Panc1 (cell line): ENCODE measurements at regions not wholly inside any gene's neighbourhood (a gene's known extent, or its start where the extent isn't known, plus 50 kb on each side); places are given as distances from the start of the nearest gene placed in this dataset.

ENCODE experiments used
- ATAC-seq: fragments of 200-7000 bp; cut with Tn5 transposase; 2 replicates; pipeline ENCODE4 v1.9.1; 2020; ENCODE audit warnings: mild to moderate bottlenecking, moderate library complexity
- BruUV-seq: library from RNA; stranded (reverse); fragments of 400-500 nt; replicated peaks from 2 replicates; lab custom pipeline; 2021; lab: Mats Ljungman, UMichigan
- CTCF ChIA-PET: fragments of 300-600 bp; sonication (Branson Sonifier 250); formaldehyde crosslinking; loops from one replicate; lab custom pipeline; 2022; ENCODE audit warnings: antibody characterized with exemption; lab: Charles Lee
- POLR2A ChIA-PET: fragments of 300-600 bp; sonication (Branson Sonifier 250); formaldehyde crosslinking; loops from one replicate; lab custom pipeline; 2022; ENCODE audit warnings: antibody characterized with exemption; lab: Charles Lee
- DNase-seq: peaks from one replicate; pipeline ENCODE4 v3.0.0-alpha.2; 2010; ENCODE audit warnings: low read depth, low spot score
- H3K27ac ChIP-seq: 2 replicates; pipeline ENCODE4 v1.5.1; 2011; ENCODE audit warnings: mild to moderate bottlenecking, low read length, inconsistent platforms
- H3K27me3 ChIP-seq: fragments of 200-500 bp; sonication (Bioruptor generic); 2 replicates; pipeline ENCODE4 v1.6.0; 2014; ENCODE audit warnings: low read length, inconsistent platforms; ENCODE audit not compliant: control insufficient read depth, insufficient read depth
- H3K36me3 ChIP-seq: fragments of 200-500 bp; sonication (Bioruptor generic); 2 replicates; pipeline ENCODE4 v1.5.1; 2014; ENCODE audit warnings: inconsistent platforms, mild to moderate bottlenecking, low read length, moderate library complexity; ENCODE audit not compliant: control insufficient read depth, insufficient read depth
- H3K4me1 ChIP-seq: 2 replicates; pipeline ENCODE4 v1.5.1; 2011; ENCODE audit warnings: inconsistent platforms, mild to moderate bottlenecking, low read length, moderate library complexity; ENCODE audit not compliant: control insufficient read depth, insufficient read depth
- H3K4me3 ChIP-seq, 2 experiments: 2 replicates each; pipeline ENCODE4 v1.5.1; 2011 to 2012; ENCODE audit warnings: low read depth in 2 of 2, low read length in 2 of 2, mild to moderate bottlenecking in 2 of 2, inconsistent platforms in 1 of 2, moderate library complexity in 1 of 2
- H3K9me3 ChIP-seq: fragments of 200-500 bp; sonication (Bioruptor generic); 2 replicates; pipeline ENCODE4 v1.5.1; 2014; ENCODE audit warnings: low read depth, mild to moderate bottlenecking, inconsistent platforms, low read length, moderate library complexity; ENCODE audit not compliant: control insufficient read depth, insufficient read depth
- POLR2AphosphoS5 ChIP-seq: IDR thresholded peaks from 2 replicates; pipeline ENCODE4 v1.6.1; 2012; ENCODE audit warnings: mild to moderate bottlenecking, low read depth, low read length, moderate library complexity
- SIN3A ChIP-seq: IDR thresholded peaks from 2 replicates; pipeline ENCODE4 v1.6.1; 2012; ENCODE audit warnings: low read depth, mild to moderate bottlenecking, low read length, moderate library complexity, borderline replicate concordance; ENCODE audit not compliant: insufficient read depth
- TCF7L2 ChIP-seq: IDR thresholded peaks from 2 replicates; pipeline ENCODE4 v1.6.1; 2011; ENCODE audit warnings: mild to moderate bottlenecking, low read depth, low read length, inconsistent platforms
- in situ Hi-C: cut with HindIII; loops from 2 replicates; pipeline ENCODE4 v1.10.0; 2016; ENCODE audit warnings: low sequenced_read_pairs, low pct_unique_long_range_greater_than_20kb
- intact Hi-C: fragments of 100-400 bp; cut with micrococcal nuclease; formaldehyde crosslinking; loops from one replicate; pipeline ENCODE4 v1.10.0; 2022; ENCODE audit not compliant: unreplicated experiment
- TF ChIP-seq, protein P1 (sequence below), 2 experiments: IDR thresholded peaks; 2 replicates each; pipeline ENCODE4 v1.6.1; 2011 to 2012; ENCODE audit warnings: low read depth in 2 of 2, control low read depth in 1 of 2, low read length in 1 of 2, mild to moderate bottlenecking in 1 of 2, moderate library complexity in 1 of 2; ENCODE audit not compliant: insufficient read depth in 1 of 2
- TF ChIP-seq, protein P2 (sequence below): fragments of 450-650 bp; IDR thresholded peaks from 2 replicates; pipeline ENCODE4 v1.5.1; 2017; ENCODE audit warnings: mild to moderate bottlenecking

DNA sequence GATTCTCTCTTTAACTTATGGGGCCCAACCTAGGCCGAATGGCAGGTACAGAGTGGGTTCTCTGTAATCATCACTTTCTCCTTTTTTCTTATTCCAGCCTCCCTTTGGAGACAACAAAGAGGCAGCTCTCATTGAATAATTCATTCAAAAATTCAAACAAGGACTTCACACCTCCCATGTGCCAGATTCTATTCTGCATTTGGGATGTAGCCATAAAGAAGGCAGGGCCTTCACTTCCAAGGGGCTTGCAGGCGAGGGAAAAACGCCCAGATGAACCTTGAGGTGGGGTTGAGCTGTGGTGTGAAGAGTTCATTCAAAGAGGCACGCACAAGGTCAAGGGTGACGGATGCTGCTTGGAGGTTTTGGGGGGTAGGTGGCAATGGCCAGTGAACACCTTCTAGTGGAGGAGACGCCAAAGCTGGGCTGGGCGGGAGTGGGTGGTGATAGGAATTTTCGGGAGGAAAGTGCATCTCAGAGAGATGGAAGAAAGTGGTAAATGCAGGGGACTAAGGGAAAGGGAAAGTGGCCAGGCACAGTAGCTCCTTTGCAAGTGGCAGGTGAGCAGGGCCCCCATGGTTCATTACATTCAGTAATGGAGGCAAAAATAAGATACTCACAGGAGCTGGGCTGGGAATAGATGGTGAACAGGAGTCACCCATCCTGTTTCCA is 499.6 kb downstream of the MIAT start:
- in situ Hi-C loops, result no loop called here
- Histone ChIP-seq H3K27me3 (no peaks in the 10 kb centered on the region), H3K4me1 (no peaks in the 10 kb centered on the region), H3K4me3 (no peak overlapping the region), H3K27ac (no peak overlapping the region), H3K9me3 (no peaks in the 10 kb centered on the region), H3K36me3 (no peaks in the 10 kb centered on the region)
- ChIA-PET POLR2A (no interaction called here), CTCF (no interaction called here)
- ATAC-seq, result no peak
- BruUV-seq, result no TSS peak
- no peak for DNase-seq
- intact Hi-C loops, result no loop called here
- TF ChIP-seq POLR2AphosphoS5, result no peak
- TF ChIP-seq TCF7L2, result no peak
- no peak for TF ChIP-seq SIN3A
- TF ChIP-seq, protein P1, sequence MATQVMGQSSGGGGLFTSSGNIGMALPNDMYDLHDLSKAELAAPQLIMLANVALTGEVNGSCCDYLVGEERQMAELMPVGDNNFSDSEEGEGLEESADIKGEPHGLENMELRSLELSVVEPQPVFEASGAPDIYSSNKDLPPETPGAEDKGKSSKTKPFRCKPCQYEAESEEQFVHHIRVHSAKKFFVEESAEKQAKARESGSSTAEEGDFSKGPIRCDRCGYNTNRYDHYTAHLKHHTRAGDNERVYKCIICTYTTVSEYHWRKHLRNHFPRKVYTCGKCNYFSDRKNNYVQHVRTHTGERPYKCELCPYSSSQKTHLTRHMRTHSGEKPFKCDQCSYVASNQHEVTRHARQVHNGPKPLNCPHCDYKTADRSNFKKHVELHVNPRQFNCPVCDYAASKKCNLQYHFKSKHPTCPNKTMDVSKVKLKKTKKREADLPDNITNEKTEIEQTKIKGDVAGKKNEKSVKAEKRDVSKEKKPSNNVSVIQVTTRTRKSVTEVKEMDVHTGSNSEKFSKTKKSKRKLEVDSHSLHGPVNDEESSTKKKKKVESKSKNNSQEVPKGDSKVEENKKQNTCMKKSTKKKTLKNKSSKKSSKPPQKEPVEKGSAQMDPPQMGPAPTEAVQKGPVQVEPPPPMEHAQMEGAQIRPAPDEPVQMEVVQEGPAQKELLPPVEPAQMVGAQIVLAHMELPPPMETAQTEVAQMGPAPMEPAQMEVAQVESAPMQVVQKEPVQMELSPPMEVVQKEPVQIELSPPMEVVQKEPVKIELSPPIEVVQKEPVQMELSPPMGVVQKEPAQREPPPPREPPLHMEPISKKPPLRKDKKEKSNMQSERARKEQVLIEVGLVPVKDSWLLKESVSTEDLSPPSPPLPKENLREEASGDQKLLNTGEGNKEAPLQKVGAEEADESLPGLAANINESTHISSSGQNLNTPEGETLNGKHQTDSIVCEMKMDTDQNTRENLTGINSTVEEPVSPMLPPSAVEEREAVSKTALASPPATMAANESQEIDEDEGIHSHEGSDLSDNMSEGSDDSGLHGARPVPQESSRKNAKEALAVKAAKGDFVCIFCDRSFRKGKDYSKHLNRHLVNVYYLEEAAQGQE (IDR thresholded peaks at IDR 0.05; ENCODE audit: insufficient read depth in 1 of 2, low read depth in 2 of 2, low read length in 1 of 2), result no peak
- TF ChIP-seq, protein P2, sequence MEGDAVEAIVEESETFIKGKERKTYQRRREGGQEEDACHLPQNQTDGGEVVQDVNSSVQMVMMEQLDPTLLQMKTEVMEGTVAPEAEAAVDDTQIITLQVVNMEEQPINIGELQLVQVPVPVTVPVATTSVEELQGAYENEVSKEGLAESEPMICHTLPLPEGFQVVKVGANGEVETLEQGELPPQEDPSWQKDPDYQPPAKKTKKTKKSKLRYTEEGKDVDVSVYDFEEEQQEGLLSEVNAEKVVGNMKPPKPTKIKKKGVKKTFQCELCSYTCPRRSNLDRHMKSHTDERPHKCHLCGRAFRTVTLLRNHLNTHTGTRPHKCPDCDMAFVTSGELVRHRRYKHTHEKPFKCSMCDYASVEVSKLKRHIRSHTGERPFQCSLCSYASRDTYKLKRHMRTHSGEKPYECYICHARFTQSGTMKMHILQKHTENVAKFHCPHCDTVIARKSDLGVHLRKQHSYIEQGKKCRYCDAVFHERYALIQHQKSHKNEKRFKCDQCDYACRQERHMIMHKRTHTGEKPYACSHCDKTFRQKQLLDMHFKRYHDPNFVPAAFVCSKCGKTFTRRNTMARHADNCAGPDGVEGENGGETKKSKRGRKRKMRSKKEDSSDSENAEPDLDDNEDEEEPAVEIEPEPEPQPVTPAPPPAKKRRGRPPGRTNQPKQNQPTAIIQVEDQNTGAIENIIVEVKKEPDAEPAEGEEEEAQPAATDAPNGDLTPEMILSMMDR, result no peak

DNA sequence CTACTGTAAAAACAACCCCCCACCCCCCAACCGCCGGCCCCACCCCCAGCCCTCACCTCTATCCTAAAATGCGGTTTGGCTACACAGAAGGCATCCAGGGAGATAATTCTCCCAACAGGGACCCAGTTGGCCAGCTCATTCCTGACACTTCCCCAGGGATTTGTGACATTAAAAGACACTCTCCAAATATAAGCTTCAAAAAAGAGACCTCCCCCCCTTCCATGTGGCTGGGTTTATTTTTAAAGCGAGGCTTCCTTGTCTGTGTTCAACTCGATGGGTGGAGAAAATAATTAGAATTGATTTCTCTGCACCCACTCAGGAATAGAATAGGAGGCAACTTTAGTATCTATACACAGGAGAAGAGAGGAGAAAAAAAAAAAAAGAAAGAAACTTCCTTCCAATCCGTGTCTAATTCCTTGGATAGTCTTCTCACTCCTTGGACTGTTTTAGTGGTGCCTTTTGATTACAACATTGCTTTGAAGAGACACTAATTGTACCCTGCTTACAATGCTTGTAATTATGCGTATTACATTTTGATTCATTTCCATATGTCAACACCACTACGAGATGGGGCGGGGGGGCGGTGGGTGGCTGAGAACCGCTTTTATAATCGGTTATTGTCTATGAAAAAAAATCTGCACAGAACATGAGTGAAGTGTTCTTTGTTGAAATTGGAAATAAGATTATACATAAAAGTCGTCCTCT is 500.4 kb downstream of the MIAT start:
- Histone ChIP-seq H3K27me3 (no peaks in the 10 kb centered on the region), H3K27ac (no peak overlapping the region), H3K9me3 (no peaks in the 10 kb centered on the region), H3K4me1 (no peaks in the 10 kb centered on the region), H3K36me3 (no peaks in the 10 kb centered on the region), H3K4me3 (no peak overlapping the region)
- POLR2A ChIA-PET, result no interaction called here
- BruUV-seq, result no TSS peak
- in situ Hi-C loops (no loop called here), intact Hi-C loops (no loop called here)
- TF ChIP-seq, protein P2, result no peak
- TF ChIP-seq, protein P1 (IDR thresholded peaks at IDR 0.05; ENCODE audit: insufficient read depth in 1 of 2, low read depth in 2 of 2, low read length in 1 of 2), result no peak
- TF ChIP-seq TCF7L2, result no peak
- TF ChIP-seq SIN3A, result no peak
- TF ChIP-seq POLR2AphosphoS5, result no peak
- CTCF ChIA-PET, result interaction anchor here (0.7 kb wide), 1 partner anchor 27 kb away, joined by 3 read pairs; no protein-coding TSS in a partner anchor
- ATAC-seq (no peak), DNase-seq (no peak)
